HG03060 (cell line): ENCODE measurements at regions not wholly inside any gene's neighbourhood (a gene's known extent, or its start where the extent isn't known, plus 50 kb on each side); places are given as distances from the start of the nearest gene placed in this dataset.

Experiments used
- ATAC-seq: cut with Tn5 transposase; IDR thresholded peaks from one replicate; pipeline ENCODE4 v1.9.1; 2021; ENCODE audit warnings: low read depth, moderate number of reproducible peaks; ENCODE audit not compliant: unreplicated experiment

GRCh38 chr12:74980510-74980909 is 229.1 kb downstream of the KCNC2 start:
- no peak for ATAC-seq

- ATAC-seq: no peak
Observed at GRCh38 chr12:74981541-74981940, 228.1 kb downstream of the KCNC2 start.

- ATAC-seq: no peak
Observed at GRCh38 chr12:74983917-74984316, 225.7 kb downstream of the KCNC2 start.

GRCh38 chr12:74984631-74985030 is 225.0 kb downstream of the KCNC2 start:
- no peak for ATAC-seq

GRCh38 chr12:74985293-74985985 is 224.2 kb downstream of the KCNC2 start:
- ATAC-seq: no peak

GRCh38 chr12:74985986-74986319 is 223.7 kb downstream of the KCNC2 start:
- ATAC-seq: no peak

GRCh38 chr12:74988156-74988555 is 221.5 kb downstream of the KCNC2 start:
- ATAC-seq: no peak
